Stimulated activated naive CD4-positive, alpha-beta T cell (primary cell): ENCODE measurements at regions not wholly inside any gene's neighbourhood (a gene's known extent, or its start where the extent isn't known, plus 50 kb on each side); places are given as distances from the start of the nearest gene placed in this dataset.
"Not testable (repeated sequence)": the region's sequence is repeated elsewhere in the genome, so short reads cannot be mapped to it uniquely, and the experiment has no call there.

Experiments used
- DNase-seq, 6 experiments: peaks; one replicate each; lab custom pipeline; 2025; lab: John Stamatoyannopoulos, UW

DNA sequence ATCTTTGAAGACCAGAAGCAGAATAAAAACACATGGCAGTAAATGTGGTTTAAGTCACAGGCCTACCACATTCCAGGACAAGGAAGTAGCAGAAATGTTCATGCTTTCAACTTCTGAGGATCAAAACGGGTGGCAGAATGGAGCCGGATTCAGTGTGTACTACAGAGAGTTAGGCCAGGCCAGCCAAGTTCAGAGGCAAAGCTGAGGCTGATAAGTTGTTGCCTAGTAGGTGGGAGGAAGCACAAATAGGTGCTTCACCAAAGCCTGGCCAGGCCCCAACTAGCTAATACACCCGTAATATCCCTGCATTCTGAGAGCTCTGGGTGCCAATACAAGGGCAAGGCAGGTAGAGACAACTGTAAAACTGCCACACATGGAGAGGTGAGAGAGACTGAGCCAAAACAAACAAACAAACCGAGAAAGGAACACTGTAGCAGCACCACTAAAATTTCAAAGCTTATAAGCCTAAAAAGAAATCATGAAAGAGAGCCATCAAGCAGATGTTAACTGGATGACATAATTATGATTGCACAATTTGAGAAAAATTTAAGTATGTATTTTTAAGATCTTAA lies 156.4 kb upstream of the CBLB start:
- no peak for DNase-seq

DNA sequence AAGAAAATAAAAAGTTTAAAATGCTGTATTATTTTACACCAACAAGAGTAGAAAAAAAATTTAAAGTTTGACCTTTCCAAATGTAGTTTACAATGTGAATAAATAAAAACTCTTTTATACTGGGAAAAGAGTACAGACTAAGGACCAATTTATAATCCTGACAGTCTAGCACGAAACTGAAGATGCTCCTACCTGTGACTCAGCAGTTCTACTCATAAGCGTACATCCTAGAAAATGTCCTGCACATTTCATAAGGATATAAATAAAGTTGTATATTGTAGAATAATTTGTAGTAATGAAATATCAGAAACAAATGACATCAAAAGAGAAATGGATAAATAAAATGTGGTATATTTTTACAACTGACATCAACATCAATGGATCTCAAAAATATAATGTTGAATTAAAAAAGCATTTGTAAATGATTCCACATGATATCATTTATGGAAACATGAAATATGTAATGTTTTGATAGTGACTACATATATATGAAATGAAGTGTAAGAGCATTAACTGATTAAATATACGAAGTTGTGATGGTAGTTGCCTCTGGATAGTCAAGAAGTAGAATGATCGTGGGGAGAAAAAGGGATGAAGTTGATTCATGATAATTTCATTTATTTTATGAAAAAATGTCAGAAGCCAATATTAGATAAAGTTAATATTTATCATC lies 161.3 kb upstream of the CBLB start:
- no peak for DNase-seq

DNA sequence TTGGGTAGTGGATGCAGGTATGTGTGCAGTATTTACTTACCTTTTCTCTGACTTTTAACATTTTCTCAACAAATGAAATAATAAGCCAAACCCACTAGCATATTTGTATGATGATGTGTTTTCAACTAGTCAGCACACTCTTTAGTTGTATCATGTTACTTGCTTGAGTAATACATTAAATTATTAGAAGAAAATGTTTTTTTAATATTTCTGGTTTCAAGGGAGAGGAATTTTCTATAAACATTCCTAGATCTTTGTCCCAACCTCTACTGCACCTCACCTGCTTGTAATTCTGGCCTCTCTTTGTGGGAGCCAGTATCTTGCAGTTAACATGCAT lies 161.8 kb upstream of the CBLB start:
- no peak for DNase-seq

DNA sequence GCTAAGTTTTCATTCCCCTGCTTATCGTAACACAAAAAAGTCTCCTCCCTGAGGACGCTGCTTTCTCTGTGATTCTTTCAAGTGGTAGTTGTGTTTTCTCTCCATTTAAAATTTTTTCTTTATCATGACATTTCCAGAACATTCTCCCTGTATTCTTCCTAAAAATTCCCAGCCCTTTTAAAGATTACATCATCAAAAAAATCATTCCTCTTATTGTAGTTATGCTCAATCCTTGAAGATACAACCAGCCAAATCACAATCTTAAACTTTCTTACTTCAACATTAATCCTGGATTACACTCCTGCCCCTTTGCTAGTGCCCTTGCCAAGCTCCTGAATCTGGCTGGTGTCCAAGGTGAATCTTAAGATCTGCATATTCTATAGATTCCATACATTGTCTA lies 163.7 kb upstream of the CBLB start:
- no peak for DNase-seq

DNA sequence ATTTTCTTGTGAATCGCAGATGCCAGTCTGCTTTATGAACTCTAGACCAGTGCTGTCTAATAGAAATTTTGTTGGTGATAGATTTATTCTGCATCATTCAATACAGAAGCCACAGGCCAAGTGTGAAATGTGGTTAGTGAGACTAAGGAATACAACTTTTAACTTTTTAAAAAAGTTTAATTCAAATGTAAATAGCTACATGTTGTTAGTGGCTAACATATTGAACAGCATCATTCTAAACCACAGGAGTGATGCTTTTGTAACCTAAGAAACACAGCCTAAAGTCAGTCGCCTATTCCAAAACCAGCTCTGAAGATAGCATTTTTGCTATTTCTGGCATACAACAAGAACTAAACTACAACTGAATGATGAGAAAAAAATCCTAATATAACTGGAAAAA lies 164.8 kb upstream of the CBLB start:
- no peak for DNase-seq

DNA sequence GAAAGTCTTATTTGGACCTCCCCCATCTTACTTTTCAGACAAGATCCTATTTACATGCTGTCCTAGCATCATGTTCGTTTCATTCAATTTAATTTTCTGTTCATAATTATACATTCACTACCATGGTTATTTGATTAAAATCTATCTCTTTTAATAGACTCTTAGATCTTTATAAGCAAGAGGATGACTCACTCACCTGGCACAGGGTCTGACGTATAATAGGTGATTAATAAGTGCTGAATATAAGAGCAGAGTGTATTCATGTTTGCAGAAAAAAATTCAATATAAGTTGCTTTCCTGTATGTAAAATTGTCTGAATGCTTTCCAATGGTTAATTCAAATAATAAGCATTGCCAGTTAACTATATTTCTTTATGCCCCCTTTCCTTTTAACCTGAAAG lies 165.5 kb upstream of the CBLB start:
- DNase-seq = no peak

DNA sequence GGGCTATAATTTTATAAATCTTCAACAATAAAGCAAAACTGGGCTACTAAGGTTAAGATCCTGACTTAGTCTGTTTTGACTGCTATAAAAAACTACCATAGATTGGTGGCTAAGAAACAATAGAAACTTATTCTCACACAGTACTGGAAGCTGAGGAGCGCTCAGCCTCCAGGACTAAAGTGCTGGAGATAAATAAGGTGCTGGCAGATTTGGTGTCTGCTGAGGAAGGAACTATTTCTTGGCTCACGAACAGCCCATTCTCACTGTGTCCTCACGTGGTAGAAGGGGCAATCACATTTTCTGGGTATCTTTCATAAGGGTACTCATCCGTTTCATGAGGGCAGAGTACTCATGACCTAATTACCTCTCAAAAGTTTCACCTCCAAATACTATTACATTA lies 166.8 kb upstream of the CBLB start:
- DNase-seq = no peak

DNA sequence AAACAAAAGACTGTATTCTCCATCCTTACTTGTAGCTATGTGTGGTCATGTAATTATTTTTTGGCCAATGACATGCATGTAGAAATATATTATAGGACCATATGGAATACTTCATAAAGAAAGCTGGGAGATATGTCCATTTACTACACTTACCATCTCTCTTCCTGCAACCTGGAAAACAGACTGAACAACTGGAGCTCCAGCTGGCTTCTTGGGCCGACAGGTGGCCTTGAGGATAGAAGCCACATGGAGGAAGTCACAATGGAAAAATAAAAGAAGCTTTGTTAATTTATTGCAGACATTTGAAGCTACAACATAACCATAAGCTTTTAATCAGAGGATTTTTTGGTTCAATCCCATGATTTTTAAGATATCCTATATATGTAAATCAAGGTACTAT lies 167.9 kb upstream of the CBLB start:
- DNase-seq = no peak

DNA sequence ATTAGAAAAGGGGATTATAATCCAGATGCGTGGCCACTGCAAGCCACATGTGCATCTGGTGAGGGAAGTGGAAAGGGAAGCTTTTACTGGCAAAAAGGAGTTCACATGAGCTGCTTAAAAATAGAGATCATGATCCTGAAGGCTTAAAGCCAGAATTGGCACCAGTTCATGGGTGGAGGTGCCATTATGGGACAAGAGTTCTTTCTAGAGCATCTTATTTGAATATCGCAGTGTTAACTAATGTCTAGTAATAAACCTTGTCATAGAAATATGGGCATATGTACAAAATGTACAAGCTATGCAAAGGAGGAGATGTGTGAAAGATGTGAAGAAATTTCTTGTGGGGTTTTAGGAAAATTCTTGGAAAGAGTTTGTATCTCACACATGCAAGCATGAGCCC lies 178.4 kb upstream of the CBLB start:
- no peak for DNase-seq

DNA sequence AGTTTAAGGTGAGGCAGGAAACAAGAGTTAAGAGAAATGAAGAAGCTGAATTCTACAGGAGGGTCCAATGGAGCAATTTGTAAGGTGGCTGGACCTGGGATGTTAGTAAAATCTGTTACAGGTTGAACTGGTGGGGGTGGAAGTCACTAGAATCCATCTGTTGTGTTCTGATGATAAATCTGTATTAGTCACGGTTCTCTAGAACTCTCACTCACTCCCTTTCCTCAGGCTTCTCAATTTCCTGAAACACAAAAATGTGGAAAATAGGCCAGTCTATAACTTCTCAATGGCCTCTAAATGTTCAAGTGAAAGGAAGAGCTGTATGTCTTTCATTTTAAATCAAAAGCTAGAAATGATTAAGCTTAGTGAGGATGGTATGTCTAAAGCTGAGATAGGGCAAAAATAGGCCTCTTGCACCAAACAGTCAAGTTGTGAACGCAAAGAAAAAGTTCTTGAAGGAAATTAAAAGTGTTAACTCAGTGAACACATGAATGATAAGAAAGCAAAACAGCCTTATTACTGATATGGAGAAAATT lies 180.2 kb upstream of the CBLB start:
- no peak for DNase-seq

DNA sequence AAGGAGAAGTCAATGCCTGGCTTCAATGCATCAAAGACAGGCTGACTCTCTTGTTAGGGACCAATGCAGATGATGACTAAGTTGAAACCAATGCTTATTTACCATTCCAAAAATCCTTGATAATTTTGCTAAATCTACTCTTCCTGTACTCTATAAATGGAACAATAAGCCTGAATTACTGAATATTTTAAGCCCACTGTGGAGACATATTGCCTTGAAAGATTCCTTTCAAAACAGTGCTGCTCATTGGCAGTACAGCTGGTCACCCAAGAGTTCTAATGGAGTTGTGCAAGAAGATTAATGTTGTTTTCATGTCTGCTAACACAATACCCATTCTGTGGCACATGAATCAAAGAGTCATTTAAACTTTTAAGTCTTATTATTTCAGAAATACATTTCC lies 181.0 kb upstream of the CBLB start:
- no peak for DNase-seq

DNA sequence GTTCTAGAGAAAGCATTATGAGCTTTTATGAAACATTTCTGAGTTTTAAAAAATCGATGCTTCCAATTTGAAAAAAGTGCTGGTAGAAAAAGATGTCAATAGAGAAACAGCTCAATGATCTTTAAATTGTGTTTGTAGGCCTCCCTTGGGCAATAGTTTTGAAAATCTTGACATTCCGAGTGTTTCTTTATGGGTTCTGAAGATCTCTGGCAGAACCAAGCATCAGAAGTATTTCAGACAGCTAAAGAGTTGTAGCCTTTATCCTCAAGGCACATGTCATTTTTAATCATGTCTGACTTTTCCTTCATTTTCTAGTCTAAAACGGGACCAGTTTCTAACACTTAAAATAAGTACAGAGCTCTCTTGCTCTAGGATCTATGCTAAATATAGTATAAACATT lies 188.1 kb upstream of the CBLB start:
- no peak for DNase-seq

DNA sequence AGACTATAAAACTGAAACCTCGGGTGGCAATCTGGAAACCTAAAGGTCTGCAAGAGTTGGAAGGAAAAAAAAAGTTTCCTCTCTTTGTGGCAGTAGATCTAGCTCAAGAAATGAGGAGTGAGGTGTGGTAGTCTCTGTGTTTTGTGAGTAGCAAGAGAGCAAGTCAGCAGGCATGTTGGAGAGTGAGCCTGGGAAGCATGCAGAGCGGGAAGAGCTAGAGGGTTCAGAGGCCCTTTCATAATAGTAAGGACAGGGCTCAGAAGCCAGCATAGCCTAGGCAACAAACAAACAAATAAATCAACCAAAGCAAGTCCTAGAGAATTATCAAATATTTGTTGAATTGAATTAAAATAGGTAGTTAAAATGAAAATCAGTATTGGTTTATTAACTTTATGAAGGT lies 189.7 kb upstream of the CBLB start:
- no peak for DNase-seq

DNA sequence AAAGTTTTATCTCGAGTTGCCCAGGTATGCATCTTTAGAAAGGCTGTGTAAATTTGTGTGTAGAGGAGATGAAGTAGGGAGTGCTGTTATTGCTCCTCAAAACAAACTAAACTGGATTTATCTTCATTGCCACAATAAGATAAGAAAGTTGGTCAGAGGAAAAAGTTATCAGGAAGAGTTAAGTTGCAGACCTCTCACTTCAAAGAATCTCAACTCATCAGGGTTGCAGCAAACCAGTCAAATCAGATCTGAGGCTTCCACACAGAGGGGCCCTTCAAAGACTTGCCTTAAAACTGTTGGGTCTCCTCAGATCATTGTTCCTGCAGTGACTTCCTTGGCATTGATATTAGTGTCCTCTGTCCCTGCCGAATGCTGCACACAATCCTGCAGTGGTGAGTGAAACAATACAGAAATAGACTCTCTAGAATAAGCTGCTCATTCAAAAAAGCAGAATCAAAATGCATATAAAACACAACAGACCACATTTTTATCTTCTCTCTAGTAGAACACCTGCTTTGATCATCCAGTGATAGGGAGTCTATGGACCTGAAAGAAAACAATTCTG lies 191.2 kb upstream of the CBLB start:
- no peak for DNase-seq

DNA sequence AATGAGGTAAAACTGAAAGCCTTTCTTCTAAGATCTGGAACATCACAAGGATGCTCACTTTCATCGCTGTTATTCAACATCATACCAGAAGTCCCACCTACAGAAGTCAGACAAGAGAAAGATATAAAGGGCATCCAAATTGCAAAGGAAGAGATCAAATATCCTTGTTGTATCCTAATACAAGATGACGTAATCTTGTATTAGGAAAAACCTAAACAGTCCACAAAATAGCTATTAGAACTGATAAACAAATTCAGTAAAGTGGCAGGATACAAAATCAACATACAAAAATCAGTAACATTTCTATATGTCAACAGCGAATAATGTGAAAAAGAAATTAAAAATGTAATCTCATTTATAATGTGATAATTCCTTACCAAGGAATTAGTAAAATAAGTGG lies 195.1 kb upstream of the CBLB start:
- no peak for DNase-seq

DNA sequence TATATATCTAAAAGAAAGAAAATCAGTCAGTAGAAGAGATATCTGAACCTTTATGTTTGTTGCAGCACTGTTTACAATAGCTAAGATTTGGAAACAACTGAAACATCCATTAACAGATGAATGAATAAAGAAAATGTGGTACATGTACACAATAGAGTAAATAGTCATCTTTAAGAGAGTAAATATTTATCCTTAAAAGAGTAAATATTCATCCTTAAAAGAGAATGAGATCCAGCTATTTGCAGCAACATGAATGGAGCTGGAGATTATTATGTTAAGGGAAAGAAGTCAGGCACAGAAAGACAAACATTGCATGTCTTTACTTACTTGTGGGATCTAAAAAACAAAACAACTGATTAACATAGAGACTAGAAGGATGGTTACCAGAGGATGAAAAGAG lies 197.0 kb upstream of the CBLB start:
- no peak for DNase-seq

DNA sequence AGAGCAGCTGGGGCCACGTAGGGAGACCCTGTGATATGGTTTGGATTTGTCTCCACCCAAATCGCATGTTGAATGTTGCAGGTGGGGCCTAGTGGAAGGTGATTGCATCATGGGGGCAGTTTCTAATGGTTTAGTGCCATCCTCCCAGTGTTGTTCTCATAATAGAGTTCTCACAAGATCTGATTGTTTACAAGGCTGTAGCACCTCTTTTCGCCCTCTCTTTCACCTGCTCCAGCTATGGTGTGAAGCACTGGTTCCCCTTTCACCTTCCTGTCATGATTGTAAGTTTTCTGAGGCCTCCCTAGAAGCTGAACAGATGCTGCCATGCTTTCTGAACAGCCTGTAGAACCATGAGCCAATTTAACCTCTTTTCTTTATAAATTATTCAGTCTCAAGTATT lies 198.9 kb upstream of the CBLB start:
- DNase-seq = no peak

DNA sequence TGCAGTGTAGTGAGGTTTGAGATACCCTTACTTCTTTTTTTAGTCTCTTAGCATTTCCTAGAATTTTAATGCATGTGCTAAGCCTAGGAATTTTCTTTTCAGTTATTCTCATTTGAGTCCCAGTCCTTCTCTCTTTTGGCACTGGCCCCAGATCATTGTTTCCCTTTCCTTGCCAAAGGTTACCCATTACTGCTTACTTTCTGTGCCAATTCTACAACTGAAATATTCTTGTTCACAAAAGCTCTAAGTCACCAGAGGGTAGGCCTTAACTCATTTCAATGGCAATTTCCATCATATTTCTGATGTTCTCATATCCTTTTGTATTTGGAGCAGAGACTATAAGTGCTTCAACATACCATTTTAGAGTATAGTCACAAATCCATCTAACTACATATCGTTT lies 199.6 kb upstream of the CBLB start:
- DNase-seq = no peak

DNA sequence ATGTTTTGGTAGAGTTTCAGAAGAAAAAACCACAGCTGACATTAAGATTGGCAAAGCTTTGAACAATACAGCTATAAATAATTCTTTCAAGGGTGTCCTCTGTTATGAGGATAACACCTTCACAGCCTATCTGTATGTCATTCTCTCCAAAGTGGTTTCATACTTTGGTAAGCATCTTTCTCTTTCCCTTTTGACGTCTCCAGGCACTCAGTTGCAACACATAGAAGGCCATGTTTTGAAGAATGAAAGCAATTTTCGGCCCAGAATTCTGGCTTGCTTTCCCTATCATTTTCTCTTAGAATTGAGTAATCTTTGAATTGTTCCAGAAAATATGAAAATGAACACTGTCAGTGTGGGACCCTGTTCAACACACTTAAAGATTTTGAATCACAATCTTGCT lies 200.0 kb upstream of the CBLB start:
- DNase-seq = no peak

DNA sequence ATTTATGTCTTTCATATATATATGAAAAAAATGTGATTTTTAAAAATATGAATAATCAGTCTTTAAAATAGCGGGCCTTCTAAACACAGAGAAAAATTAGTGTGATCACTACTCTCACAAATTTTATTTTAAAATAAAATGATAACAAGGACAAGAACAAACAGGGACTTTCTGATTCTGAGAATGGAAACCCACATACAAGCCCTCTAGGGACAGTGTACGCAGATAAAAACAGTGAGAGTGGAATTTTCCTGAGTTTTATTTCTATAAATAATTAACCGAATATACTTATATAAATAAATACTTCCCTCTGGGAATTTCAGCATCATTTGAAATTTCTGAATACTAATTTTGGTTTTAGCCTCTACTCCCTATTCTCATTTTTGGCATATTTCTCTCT lies 201.4 kb upstream of the CBLB start:
- DNase-seq = no peak

DNA sequence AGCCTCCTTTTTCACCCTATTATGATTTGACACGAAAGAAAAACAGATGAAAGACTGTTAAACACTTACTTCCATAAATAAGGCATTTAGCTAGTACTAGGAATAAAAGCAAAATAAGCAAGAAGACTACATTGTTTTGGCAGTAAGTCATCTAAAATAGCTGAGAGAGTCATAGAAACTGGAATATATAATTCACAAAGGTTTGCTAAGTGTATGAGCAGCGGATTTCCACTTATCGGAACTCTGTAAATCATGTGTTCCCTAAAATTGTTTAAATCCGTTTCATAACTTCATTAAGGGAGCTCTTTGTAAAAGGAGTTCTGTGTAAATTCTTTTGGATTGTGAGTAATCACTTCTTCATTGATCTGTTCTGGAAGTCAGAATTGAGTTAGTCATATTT lies 202.5 kb upstream of the CBLB start:
- no peak for DNase-seq

DNA sequence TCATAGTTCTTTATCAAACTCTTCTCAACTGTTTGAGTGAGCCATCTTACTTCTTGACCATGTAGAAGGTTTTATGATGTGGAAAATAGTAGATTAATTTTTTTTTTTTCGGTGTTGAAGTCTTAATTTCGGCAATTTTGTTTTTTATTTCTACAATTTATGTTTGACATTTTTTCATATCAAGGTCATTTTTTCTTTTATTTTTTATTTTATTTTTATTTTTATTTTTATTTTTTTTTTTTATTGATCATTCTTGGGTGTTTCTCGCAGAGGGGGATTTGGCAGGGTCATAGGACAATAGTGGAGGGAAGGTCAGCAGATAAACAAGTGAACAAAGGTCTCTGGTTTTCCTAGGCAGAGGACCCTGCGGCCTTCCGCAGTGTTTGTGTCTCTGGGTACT lies 203.8 kb upstream of the CBLB start:
- not testable (repeated sequence) for DNase-seq

DNA sequence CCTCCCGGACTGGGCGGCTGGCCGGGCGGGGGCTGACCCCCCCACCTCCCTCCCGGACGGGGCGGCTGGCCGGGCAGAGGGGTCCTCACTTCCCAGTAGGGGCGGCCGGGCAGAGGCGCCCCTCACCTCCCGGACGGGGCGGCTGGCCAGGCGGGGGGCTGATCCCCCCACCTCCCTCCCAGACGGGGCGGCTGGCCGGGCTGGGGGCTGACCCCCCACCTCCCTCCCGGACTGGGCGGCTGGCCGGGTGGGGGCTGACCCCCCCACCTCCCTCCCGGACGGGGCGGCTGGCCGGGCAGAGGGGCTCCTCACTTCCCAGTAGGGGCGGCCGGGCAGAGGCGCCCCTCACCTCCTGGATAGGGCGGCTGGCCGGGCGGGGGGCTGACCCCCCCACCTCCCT lies 205.0 kb upstream of the CBLB start:
- DNase-seq = not testable (repeated sequence)

DNA sequence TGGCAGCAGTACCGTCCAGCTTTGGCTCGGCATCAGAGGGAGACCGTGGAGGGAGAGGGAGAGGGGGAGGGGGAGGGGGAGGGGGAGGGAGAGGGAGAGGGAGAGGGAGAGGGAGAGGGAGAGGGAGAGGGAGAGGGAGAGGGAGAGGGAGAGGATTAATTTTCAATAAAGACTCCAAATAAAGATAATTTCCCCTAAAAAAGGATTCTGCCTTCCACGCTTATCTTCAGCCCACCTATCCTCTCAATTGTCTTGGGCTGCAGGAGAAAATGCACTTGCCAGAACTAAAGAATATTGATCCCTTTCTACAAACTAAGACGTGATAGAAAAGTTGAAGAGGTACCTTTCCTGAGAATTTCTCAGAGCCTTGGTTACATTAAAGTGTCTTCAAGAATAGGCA lies 206.9 kb upstream of the CBLB start:
- not testable (repeated sequence) for DNase-seq
